VCaP (cell line): ENCODE measurements at regions not wholly inside any gene's neighbourhood (a gene's known extent, or its start where the extent isn't known, plus 50 kb on each side); places are given as distances from the start of the nearest gene placed in this dataset.

ENCODE experiments used
- H3K27ac ChIP-seq: fragments of 450-650 bp; 2 replicates; pipeline ENCODE4 v1.5.1; 2017
- CTCF ChIP-seq: fragments of 450-650 bp; conservative IDR thresholded peaks from 2 replicates; pipeline ENCODE4 v1.5.1; 2017; ENCODE audit warnings: mild to moderate bottlenecking, moderate library complexity

- no peak for TF ChIP-seq CTCF
- no peak overlapping the region for H3K27ac ChIP-seq
Measured at GRCh38 chr1:10848109-10848684, 51.8 kb upstream of the CASZ1 start.

- TF ChIP-seq CTCF, result no peak
- no peak overlapping the region for H3K27ac ChIP-seq
Measured at GRCh38 chr1:10850026-10850425, 53.6 kb upstream of the CASZ1 start.

- no peak for TF ChIP-seq CTCF
- no peak overlapping the region for H3K27ac ChIP-seq
Measured at GRCh38 chr1:10851024-10852013, 54.9 kb upstream of the CASZ1 start.

- no peak for TF ChIP-seq CTCF
- H3K27ac ChIP-seq, result no peak overlapping the region
Measured at GRCh38 chr1:10852018-10852417, 55.6 kb upstream of the CASZ1 start.

- no peak for TF ChIP-seq CTCF
- no peak overlapping the region for H3K27ac ChIP-seq
Measured at GRCh38 chr1:10852486-10852885, 56.0 kb upstream of the CASZ1 start.

- TF ChIP-seq CTCF, result no peak
Measured at GRCh38 chr1:10852998-10853520, 56.6 kb upstream of the CASZ1 start.

GRCh38 chr1:10853701-10854100 lies 57.3 kb upstream of the CASZ1 start:
- no peak overlapping the region for H3K27ac ChIP-seq
- no peak for TF ChIP-seq CTCF

More at GRCh38 chr1:10852998-10853520, 56.6 kb upstream of the CASZ1 start:
- no peak overlapping the region for H3K27ac ChIP-seq
